GM18505 (cell line): ENCODE measurements at regions not wholly inside any gene's neighbourhood (a gene's known extent, or its start where the extent isn't known, plus 50 kb on each side); places are given as distances from the start of the nearest gene placed in this dataset.

Experiments
- ATAC-seq: cut with Tn5 transposase; IDR thresholded peaks from one replicate; pipeline ENCODE4 v1.9.1; 2021; ENCODE audit not compliant: unreplicated experiment
- POLR2A ChIP-seq: IDR thresholded peaks from 4 replicates; pipeline ENCODE4 v1.6.1; 2011; ENCODE audit warnings: borderline replicate concordance; ENCODE audit not compliant: insufficient read depth, insufficient read length; ENCODE audit errors: extremely low read depth

DNA sequence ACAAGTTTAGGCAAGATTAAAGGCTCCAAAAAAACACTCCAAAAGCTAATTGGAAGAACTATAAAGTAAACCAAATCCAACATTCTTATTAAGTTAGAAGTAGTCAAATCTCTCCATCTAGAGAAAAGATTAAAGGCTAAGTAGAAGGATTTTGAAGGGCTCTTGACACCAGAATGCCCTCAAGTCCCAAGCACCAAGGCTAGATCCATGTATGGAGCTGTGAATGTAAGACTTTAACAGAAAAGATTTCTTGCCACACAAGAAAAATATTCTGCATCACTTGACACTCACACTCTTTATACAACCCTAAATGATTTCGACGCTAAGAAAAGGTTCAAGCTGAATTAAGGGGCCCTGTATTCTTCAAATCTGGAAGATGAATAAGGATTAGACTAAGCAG, 345.2 kb downstream of the VGLL3 start:
- no peak for TF ChIP-seq POLR2A
- no peak for ATAC-seq

DNA sequence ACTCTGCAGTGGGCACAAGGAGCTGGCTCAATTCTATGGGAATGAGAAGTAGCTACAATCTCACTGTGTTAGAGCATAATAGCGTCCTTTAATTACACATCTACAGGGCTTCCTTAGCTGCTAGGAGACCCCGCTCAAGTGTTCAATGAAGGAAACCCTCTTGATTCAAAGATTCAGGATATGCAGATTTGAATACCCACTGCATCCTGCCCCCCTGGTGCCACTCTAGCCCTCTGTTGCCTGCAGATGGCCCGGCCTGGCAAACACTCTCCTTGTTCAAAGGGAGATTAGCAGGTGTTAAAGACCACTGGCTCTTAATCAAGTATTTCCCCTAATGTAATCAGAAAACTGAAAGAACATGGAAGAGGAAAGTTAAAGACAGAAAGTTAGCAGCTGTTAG, 356.6 kb downstream of the VGLL3 start:
- no peak for ATAC-seq
- TF ChIP-seq POLR2A: no peak

DNA sequence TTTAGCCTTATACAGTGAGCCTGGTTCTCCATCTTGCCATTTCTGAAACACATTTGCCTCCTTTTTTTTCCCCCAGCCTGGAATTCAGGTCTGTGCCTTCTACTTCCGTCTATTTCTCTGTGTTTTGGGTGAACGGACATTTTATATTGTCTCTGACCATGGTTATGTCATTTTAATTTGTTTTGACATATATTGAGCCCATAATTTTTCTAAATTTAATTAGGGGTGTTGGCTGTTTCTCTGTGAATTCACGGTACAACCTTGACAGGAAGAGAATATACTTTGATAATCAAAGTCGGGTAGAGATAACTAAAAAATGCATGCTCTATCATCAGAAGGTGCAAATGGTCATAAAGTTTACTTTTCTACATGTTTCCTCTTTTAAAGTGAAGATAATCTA, 361.4 kb downstream of the VGLL3 start:
- no peak for ATAC-seq
- TF ChIP-seq POLR2A: no peak

DNA sequence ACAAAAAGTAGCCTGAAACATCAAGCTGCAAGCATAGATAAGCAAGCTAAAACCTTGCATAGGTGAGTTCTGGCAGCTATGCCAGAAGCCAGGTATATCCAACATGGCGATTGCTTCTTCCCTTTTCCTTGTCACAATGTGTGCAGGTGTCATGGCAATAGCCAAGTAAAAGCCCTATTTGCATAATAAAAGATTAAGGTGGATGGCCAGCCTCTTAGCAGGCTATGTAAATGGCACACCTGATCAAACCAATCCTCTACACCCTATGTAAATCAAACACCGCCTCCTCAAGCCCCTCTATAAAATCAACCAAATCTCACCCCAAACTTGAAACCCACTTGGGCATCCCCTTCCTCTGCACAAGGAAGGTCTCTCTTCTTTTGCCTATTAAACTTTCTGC, 366.8 kb downstream of the VGLL3 start:
- no peak for ATAC-seq

DNA sequence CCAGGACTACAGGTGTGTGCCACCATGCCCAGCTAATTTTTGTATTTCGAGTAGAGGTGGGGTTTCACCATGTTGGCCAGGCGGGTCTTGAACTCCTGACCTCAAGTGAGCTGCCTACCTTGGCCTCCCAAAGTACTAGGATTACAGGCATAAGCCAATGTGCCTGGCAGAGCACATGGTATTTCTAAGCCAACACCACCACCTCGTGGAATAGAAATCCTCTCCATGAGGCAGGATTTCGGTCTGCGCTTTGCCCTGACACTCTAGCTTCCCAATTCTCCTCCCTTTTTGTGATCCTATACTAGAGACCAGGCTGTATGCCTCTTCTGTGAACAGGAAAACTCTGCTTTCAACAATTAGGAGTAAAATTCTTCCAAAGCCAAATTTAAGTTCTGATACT, 372.2 kb downstream of the VGLL3 start:
- no peak for ATAC-seq
- no peak for TF ChIP-seq POLR2A

More for the DNA sequence above, 366.8 kb downstream of the VGLL3 start:
- TF ChIP-seq POLR2A: no peak

DNA sequence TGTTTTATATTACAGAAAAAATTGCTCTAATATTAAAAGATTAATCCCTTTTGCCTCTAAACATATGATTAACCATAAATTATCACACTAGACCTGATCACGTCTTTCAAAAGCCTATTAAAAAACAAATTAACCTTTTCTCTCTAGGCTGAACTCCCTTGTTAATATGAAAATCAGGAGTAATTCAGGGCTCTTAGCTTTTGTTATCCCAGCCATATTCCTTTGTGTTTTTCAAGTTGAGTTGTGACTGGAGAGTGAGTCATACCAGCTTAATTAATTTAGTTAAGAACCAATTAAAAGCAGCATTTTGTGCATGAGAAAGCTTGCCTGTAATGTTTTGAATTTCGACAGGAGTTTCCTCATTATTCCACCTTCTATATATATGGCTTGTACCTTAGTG, 385.8 kb downstream of the VGLL3 start:
- ATAC-seq: no peak
- TF ChIP-seq POLR2A: no peak

DNA sequence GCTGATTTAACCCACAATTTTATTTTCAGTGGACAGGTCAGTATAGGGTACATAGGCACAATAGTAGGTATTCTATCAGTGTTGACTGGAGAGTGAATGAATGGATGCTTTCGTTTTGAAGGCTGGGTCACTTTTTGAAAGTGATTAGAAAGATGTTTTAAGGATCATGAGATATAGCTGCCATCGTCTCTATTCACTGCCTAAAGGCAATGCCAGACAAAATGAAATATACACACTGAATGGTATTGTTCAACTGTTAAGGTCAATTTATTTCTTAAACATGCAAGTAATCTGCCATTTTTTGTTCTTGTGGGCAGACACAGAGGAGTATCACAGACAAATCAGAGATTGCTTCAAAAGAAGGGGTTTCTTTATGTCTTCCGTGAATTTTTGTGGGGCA, 395.3 kb downstream of the VGLL3 start:
- no peak for ATAC-seq

DNA sequence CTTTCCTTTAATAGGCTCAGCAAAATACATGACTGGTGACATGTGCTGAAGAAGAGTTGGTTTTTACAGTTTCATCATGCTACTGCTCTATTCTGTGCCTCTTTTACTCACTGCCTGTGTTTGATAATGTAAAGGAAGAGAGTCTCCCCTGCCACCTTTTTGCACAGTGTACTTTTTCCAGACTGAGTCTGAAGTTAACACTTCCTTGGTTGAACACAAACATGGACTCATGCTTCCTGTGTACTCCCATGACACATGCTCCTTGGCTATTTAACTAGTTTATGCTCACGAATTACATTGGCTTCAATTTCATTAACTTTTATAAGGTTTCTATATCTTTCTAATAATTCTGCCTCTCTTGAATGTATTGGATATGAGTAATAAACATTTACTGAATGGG, 396.1 kb downstream of the VGLL3 start:
- TF ChIP-seq POLR2A: no peak
- ATAC-seq: no peak

More for the DNA sequence above, 395.3 kb downstream of the VGLL3 start:
- TF ChIP-seq POLR2A: no peak

DNA sequence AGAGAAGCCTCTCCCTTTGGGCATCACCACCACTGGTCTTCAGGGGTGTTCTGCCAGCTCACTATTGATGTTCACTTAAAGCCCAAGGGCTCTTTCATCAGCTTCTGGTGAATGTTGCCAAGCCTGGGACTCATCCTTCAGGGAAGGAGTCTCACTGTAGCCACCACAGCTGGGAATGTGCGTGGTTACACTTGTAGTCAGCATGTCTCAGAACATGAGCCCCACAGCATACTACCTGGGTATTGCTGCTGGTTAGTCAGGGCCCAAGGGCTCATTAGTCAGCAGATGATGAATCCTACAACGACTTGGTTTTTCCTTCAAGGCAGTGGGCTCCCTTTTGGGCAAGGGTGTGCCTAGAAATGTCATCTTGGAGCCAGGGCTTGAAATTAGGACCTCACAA, 412.9 kb downstream of the VGLL3 start:
- no peak for TF ChIP-seq POLR2A
- no peak for ATAC-seq

DNA sequence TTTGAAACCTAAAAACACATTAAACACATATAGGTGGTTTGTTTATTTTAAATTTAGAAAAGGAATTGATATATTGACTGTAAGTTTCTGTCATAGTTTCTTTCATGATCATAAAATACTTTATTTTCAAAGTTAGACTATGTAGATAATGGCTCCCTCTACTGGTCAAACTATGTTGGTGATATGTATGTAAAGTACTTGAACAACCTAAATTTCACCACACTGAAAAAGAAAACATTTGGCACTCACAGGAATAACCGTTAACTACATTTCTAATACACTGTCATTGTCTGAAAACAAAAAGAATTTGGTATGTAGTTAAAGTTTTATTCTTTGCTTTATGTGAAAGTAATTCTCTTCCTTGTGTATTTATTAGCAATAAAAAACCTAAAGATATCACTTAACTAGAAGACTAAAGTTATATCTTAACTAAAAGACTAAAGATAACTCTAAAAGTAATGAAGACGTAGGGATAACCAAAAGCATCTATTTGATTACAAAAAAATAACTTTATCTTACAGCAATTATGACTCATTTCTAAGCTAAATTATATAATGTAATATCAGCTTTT, 427.5 kb downstream of the VGLL3 start:
- no peak for TF ChIP-seq POLR2A
- ATAC-seq: peak; percentile 73

DNA sequence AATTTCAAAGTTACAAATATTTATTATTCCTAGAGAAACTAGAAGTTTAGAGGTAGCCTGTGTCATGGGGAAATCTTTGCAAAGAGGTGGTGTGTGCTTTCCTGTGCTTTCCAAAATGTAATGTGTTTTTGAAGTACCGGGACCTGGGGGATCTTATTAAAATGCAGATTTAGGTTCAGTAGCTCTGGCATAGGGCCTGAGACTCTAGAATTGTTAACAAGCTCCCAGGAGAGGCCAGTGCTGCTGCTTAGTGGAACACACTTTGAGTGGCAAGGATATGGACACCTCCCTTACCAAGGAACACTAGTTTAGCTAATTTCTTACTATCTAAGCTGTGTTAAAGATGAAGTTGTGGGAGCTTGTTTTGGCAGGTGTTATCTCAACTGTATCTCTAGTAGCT, 428.9 kb downstream of the VGLL3 start:
- ATAC-seq: no peak
- TF ChIP-seq POLR2A: no peak

DNA sequence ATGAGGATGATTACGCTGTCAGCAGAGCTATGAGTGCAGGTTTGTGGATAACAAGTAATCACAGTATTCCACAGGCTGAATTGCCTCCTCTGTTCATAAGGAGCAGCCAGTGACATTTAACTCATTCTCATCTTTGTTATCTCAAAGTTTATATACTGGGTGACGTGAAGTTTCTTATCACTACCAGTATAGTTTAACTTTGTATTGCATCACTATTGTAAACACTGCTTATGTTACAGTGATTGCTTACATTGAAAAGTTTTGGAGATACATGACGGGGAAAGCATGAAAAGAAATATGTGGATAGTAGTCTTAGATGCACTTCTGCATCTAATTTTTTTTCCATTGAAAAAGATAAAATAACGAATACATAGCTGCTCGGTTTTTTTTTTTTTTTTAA, 429.7 kb downstream of the VGLL3 start:
- no peak for TF ChIP-seq POLR2A
- ATAC-seq: no peak

DNA sequence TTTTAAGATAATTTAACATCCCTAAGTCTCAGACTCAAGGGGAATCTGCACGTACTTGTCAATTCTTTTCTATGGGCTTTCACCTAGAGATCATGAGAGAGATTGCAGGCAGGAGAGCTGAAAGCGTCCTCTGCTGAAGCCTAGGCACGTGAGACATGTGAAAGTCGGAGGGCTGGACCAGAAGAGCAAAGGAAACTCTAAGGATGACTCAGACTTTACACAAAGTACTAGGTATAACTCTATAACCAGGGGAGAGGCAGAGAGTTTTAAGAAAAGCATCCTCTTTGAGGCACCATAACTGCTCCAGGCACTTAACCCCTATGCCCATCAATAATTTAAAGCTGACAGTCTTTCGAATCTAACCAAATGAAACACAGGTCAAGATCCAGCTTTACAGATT, 436.6 kb downstream of the VGLL3 start:
- ATAC-seq: no peak
- TF ChIP-seq POLR2A: no peak

DNA sequence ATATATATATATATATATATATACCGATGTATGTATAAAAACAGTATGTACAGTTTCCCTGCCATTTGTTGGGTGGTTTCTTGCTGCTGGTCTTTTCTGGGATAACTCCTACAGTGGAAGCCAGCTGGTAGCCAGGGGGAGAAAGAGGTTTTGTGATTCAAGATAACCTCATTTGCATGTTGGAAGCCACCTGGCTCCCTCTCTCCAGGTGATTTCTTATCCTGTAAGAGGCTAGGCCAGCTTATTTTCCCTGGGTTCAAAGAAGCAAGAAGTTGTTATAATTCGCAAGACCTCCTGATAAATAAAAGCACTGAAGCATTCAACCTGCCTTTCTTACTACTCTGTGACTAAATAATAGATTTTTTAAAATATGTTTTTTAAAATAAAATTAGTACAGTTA, 443.3 kb downstream of the VGLL3 start:
- no peak for TF ChIP-seq POLR2A
- ATAC-seq: no peak

DNA sequence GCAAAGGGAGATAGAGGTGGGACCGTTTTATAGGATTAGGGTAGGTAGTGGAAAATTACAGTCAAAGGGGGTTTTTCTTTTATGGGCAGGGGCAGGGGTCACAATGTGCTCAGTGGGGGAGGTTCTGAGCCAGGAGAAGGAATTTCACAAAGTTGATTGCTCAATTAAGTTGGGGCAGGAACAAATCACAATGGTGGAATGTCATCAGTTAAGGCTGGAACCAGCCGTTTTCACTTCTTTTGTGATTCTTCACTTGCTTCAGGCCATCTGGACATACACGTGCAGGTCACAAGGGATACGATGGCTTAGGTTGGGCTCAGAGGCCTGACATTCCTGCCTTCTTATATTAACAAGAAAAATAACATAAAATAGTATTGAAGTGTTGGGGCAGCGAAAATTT, 453.8 kb downstream of the VGLL3 start:
- TF ChIP-seq POLR2A: no peak
- ATAC-seq: no peak
